ENCODE measurements at regions not wholly inside any gene's neighbourhood (a gene's known extent, or its start where the extent isn't known, plus 50 kb on each side); places are given as distances from the start of the nearest gene placed in this dataset.

DNA sequence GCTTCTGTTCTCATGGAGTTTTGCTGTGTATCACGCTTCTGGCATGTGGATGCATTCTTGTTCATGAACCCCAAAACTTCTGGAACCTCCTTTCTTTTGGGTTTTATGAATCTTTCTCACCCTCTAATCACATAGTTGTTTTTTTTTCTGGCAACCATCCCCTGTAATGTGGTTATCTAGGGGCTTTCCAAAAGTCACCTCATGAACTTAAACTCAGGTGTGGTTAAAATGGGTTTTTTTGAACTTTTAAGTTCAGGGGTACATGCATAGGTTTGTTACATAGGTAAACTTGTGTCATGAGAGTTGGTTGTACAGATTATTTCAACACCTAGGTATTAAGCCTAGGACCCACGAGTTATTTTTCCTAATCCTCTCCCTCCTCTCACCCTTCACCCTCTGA is 1099.4 kb upstream of the SLIT2 start:
- H3K9me3 ChIP-seq (ENCODE audit: control insufficient read depth in 2 of 2, low read length in 2 of 2) = peaks cover 0 to 4% of the 10 kb centered on the region in 2 donors
- no peak overlapping the region for H3K9ac ChIP-seq (ENCODE audit: low read length in 2 of 2)
- H3K27ac ChIP-seq (ENCODE audit: low read length) = no peak overlapping the region
- no peaks in the 10 kb centered on the region for H3K27me3 ChIP-seq (ENCODE audit: control insufficient read depth in 1 of 2, insufficient read depth in 2 of 2, low read length in 2 of 2)
- H3K4me1 ChIP-seq (ENCODE audit: control insufficient read depth, insufficient read depth, low read length) = no peaks in the 10 kb centered on the region
- H3K36me3 ChIP-seq (ENCODE audit: control insufficient read depth in 2 of 2, insufficient read depth in 2 of 2, low read length in 2 of 2) = no peaks in the 10 kb centered on the region
- H3K4me3 ChIP-seq (ENCODE audit: low read length in 2 of 2) = no peak overlapping the region

GRCh38 chr4:19151684-19152083 is 1100.0 kb upstream of the SLIT2 start:
- no peaks in the 10 kb centered on the region for H3K4me1 ChIP-seq (ENCODE audit: control insufficient read depth, insufficient read depth, low read length)
- H3K27me3 ChIP-seq (ENCODE audit: control insufficient read depth in 1 of 2, insufficient read depth in 2 of 2, low read length in 2 of 2) = no peaks in the 10 kb centered on the region
- no peak overlapping the region for H3K27ac ChIP-seq (ENCODE audit: low read length)
- peaks cover 0 to 4% of the 10 kb centered on the region in 2 donors for H3K9me3 ChIP-seq (ENCODE audit: control insufficient read depth in 2 of 2, low read length in 2 of 2)
- H3K36me3 ChIP-seq (ENCODE audit: control insufficient read depth in 2 of 2, insufficient read depth in 2 of 2, low read length in 2 of 2) = no peaks in the 10 kb centered on the region
- H3K4me3 ChIP-seq (ENCODE audit: low read length in 2 of 2) = no peak overlapping the region
- H3K9ac ChIP-seq (ENCODE audit: low read length in 2 of 2) = no peak overlapping the region

DNA sequence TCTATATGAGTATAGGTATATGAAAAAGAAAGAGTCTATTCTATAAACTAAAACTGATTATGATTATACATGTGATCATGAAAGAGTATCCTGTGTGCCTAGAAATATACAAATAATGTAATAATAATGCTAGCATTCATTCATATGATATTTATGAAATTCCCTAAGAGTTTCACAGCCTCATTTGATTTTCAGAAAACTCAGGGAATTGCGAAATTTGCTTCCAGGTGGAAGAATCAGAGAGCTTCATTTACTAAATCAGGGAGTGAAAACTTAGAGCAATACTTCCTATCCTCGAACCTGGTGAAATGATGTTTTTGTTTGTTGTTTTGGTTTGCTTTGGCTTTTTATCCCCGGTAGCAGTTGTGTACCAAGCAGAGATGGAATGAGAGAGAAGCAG is 1105.7 kb upstream of the SLIT2 start:
- H3K27ac ChIP-seq (ENCODE audit: low read length) = no peak overlapping the region
- no peaks in the 10 kb centered on the region for H3K4me1 ChIP-seq (ENCODE audit: control insufficient read depth, insufficient read depth, low read length)
- no peak overlapping the region for H3K4me3 ChIP-seq (ENCODE audit: low read length in 2 of 2)
- no peak overlapping the region for H3K9ac ChIP-seq (ENCODE audit: low read length in 2 of 2)
- no peaks in the 10 kb centered on the region for H3K27me3 ChIP-seq (ENCODE audit: control insufficient read depth in 1 of 2, insufficient read depth in 2 of 2, low read length in 2 of 2)
- H3K9me3 ChIP-seq (ENCODE audit: control insufficient read depth in 2 of 2, low read length in 2 of 2) = no peaks in the 10 kb centered on the region
- no peaks in the 10 kb centered on the region for H3K36me3 ChIP-seq (ENCODE audit: control insufficient read depth in 2 of 2, insufficient read depth in 2 of 2, low read length in 2 of 2)

DNA sequence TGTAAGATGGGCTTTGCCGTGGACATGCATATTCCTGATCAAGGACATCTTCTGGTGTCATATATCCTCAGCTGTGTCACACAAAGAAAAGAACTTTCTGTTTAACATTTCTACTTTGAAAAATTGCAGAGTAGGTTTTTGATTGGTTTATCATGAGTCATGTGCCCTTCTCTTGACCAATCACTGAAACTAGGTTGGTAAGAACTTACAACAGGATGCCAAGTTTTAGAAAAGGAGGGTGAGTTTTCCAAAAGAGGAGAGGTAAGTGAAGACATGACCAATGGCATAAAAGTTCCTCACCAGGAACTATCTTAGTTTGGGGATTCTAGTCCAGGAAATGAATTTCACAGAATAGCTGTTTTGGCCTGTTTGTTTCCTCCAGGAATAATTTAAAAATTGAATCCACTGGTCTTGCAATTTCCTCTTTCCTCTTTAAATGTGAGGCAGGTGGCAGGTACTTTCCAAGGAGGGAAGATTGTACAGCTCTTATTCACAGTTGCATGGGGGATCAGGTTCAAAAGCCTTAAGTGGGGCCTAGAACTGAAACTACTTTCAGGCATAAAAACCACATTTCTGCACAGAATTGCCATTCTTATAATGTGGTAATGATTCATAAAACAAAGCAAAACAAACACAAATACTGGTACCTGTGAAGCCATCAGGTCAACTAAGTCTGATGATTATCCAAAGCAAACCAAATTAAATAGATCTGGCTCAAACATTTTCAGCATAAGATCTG is 1114.5 kb upstream of the LCORL start:
- Histone ChIP-seq H3K9ac (ENCODE audit: low read length in 2 of 2) (no peak overlapping the region), H3K4me1 (ENCODE audit: control insufficient read depth, insufficient read depth, low read length) (no peaks in the 10 kb centered on the region), H3K9me3 (ENCODE audit: control insufficient read depth in 2 of 2, low read length in 2 of 2) (no peaks in the 10 kb centered on the region), H3K4me3 (ENCODE audit: low read length in 2 of 2) (no peak overlapping the region), H3K27me3 (ENCODE audit: control insufficient read depth in 1 of 2, insufficient read depth in 2 of 2, low read length in 2 of 2) (no peaks in the 10 kb centered on the region), H3K27ac (ENCODE audit: low read length) (no peak overlapping the region), H3K36me3 (ENCODE audit: control insufficient read depth in 2 of 2, insufficient read depth in 2 of 2, low read length in 2 of 2) (no peaks in the 10 kb centered on the region)

- Histone ChIP-seq H3K4me3 (ENCODE audit: low read length in 2 of 2) (no peak overlapping the region), H3K4me1 (ENCODE audit: control insufficient read depth, insufficient read depth, low read length) (no peaks in the 10 kb centered on the region), H3K9me3 (ENCODE audit: control insufficient read depth in 2 of 2, low read length in 2 of 2) (no peaks in the 10 kb centered on the region), H3K36me3 (ENCODE audit: control insufficient read depth in 2 of 2, insufficient read depth in 2 of 2, low read length in 2 of 2) (no peaks in the 10 kb centered on the region), H3K27ac (ENCODE audit: low read length) (no peak overlapping the region), H3K9ac (ENCODE audit: low read length in 2 of 2) (no peak overlapping the region), H3K27me3 (ENCODE audit: control insufficient read depth in 1 of 2, insufficient read depth in 2 of 2, low read length in 2 of 2) (no peaks in the 10 kb centered on the region)
Measured at GRCh38 chr4:19134685-19135084, 1113.1 kb upstream of the LCORL start.

DNA sequence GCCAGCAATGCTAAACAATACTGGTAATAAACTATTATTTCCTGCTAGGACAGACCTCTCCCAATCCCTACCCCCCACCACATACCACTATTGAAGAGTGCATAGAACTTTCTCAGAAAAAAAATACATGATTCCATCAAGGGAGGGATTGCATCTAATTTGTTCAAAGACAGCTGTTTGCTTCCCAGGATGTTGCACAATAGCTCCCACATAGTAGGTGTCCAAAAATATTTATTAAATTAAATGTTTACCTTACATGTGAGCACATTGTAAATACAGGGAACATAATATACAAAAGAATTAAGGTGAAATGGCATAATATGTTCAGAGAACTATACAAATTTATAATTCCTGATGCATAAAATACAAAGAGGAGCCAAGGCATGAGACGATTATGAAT is 1111.8 kb upstream of the LCORL start:
- no peak overlapping the region for H3K4me3 ChIP-seq (ENCODE audit: low read length in 2 of 2)
- H3K9me3 ChIP-seq (ENCODE audit: control insufficient read depth in 2 of 2, low read length in 2 of 2) = no peaks in the 10 kb centered on the region
- no peaks in the 10 kb centered on the region for H3K27me3 ChIP-seq (ENCODE audit: control insufficient read depth in 1 of 2, insufficient read depth in 2 of 2, low read length in 2 of 2)
- H3K4me1 ChIP-seq (ENCODE audit: control insufficient read depth, insufficient read depth, low read length) = no peaks in the 10 kb centered on the region
- no peaks in the 10 kb centered on the region for H3K36me3 ChIP-seq (ENCODE audit: control insufficient read depth in 2 of 2, insufficient read depth in 2 of 2, low read length in 2 of 2)
- no peak overlapping the region for H3K27ac ChIP-seq (ENCODE audit: low read length)
- H3K9ac ChIP-seq (ENCODE audit: low read length in 2 of 2) = no peak overlapping the region

- Histone ChIP-seq H3K27ac (ENCODE audit: low read length) (no peak overlapping the region), H3K36me3 (ENCODE audit: control insufficient read depth in 2 of 2, insufficient read depth in 2 of 2, low read length in 2 of 2) (no peaks in the 10 kb centered on the region), H3K4me3 (ENCODE audit: low read length in 2 of 2) (no peak overlapping the region), H3K9ac (ENCODE audit: low read length in 2 of 2) (no peak overlapping the region), H3K4me1 (ENCODE audit: control insufficient read depth, insufficient read depth, low read length) (no peaks in the 10 kb centered on the region), H3K27me3 (ENCODE audit: control insufficient read depth in 1 of 2, insufficient read depth in 2 of 2, low read length in 2 of 2) (no peaks in the 10 kb centered on the region), H3K9me3 (ENCODE audit: control insufficient read depth in 2 of 2, low read length in 2 of 2) (no peaks in the 10 kb centered on the region)
Measured at GRCh38 chr4:19130866-19131265, 1109.3 kb upstream of the LCORL start.

GRCh38 chr4:19128176-19128575 is 1106.6 kb upstream of the LCORL start:
- no peaks in the 10 kb centered on the region for H3K4me1 ChIP-seq (ENCODE audit: control insufficient read depth, insufficient read depth, low read length)
- no peaks in the 10 kb centered on the region for H3K9me3 ChIP-seq (ENCODE audit: control insufficient read depth in 2 of 2, low read length in 2 of 2)
- no peaks in the 10 kb centered on the region for H3K27me3 ChIP-seq (ENCODE audit: control insufficient read depth in 1 of 2, insufficient read depth in 2 of 2, low read length in 2 of 2)
- H3K36me3 ChIP-seq (ENCODE audit: control insufficient read depth in 2 of 2, insufficient read depth in 2 of 2, low read length in 2 of 2) = no peaks in the 10 kb centered on the region
- no peak overlapping the region for H3K4me3 ChIP-seq (ENCODE audit: low read length in 2 of 2)
- H3K27ac ChIP-seq (ENCODE audit: low read length) = no peak overlapping the region
- no peak overlapping the region for H3K9ac ChIP-seq (ENCODE audit: low read length in 2 of 2)

- Histone ChIP-seq H3K9me3 (ENCODE audit: control insufficient read depth in 2 of 2, low read length in 2 of 2) (no peaks in the 10 kb centered on the region), H3K27me3 (ENCODE audit: control insufficient read depth in 1 of 2, insufficient read depth in 2 of 2, low read length in 2 of 2) (no peaks in the 10 kb centered on the region), H3K27ac (ENCODE audit: low read length) (no peak overlapping the region), H3K4me1 (ENCODE audit: control insufficient read depth, insufficient read depth, low read length) (no peaks in the 10 kb centered on the region), H3K9ac (ENCODE audit: low read length in 2 of 2) (no peak overlapping the region), H3K36me3 (ENCODE audit: control insufficient read depth in 2 of 2, insufficient read depth in 2 of 2, low read length in 2 of 2) (no peaks in the 10 kb centered on the region), H3K4me3 (ENCODE audit: low read length in 2 of 2) (no peak overlapping the region)
Measured at GRCh38 chr4:19126903-19127302, 1105.3 kb upstream of the LCORL start.

GRCh38 chr4:19123681-19124080 is 1102.1 kb upstream of the LCORL start:
- H3K27me3 ChIP-seq (ENCODE audit: control insufficient read depth in 1 of 2, insufficient read depth in 2 of 2, low read length in 2 of 2) = no peaks in the 10 kb centered on the region

GRCh38 chr4:19119904-19120560 is 1098.5 kb upstream of the LCORL start:
- no peaks in the 10 kb centered on the region for H3K4me1 ChIP-seq (ENCODE audit: control insufficient read depth, insufficient read depth, low read length)
- no peak overlapping the region for H3K27ac ChIP-seq (ENCODE audit: low read length)
- no peak overlapping the region for H3K4me3 ChIP-seq (ENCODE audit: low read length in 2 of 2)
- H3K9me3 ChIP-seq (ENCODE audit: control insufficient read depth in 2 of 2, low read length in 2 of 2) = no peaks in the 10 kb centered on the region
- no peaks in the 10 kb centered on the region for H3K36me3 ChIP-seq (ENCODE audit: control insufficient read depth in 2 of 2, insufficient read depth in 2 of 2, low read length in 2 of 2)
- H3K27me3 ChIP-seq (ENCODE audit: control insufficient read depth in 1 of 2, insufficient read depth in 2 of 2, low read length in 2 of 2) = no peaks in the 10 kb centered on the region
- H3K9ac ChIP-seq (ENCODE audit: low read length in 2 of 2) = no peak overlapping the region

More at GRCh38 chr4:19123681-19124080, 1102.1 kb upstream of the LCORL start:
- Histone ChIP-seq H3K4me1 (ENCODE audit: control insufficient read depth, insufficient read depth, low read length) (no peaks in the 10 kb centered on the region), H3K4me3 (ENCODE audit: low read length in 2 of 2) (no peak overlapping the region), H3K9me3 (ENCODE audit: control insufficient read depth in 2 of 2, low read length in 2 of 2) (no peaks in the 10 kb centered on the region), H3K9ac (ENCODE audit: low read length in 2 of 2) (no peak overlapping the region), H3K36me3 (ENCODE audit: control insufficient read depth in 2 of 2, insufficient read depth in 2 of 2, low read length in 2 of 2) (no peaks in the 10 kb centered on the region), H3K27ac (ENCODE audit: low read length) (no peak overlapping the region)
